IMR-90 (cell line): ENCODE measurements at regions not wholly inside any gene's neighbourhood (a gene's known extent, or its start where the extent isn't known, plus 50 kb on each side); places are given as distances from the start of the nearest gene placed in this dataset.

Source experiments
- ATAC-seq: fragments of 200-7000 bp; cut with Tn5 transposase; 2 replicates; pipeline ENCODE4 v1.9.1; 2020; ENCODE audit warnings: low read depth, mild to moderate bottlenecking, moderate library complexity
- BruUV-seq: library from RNA; stranded (reverse); fragments of 400-500 nt; replicated peaks from 2 replicates; lab custom pipeline; 2021; lab: Mats Ljungman, UMichigan
- CTCF ChIA-PET: fragments of 300-600 bp; formaldehyde crosslinking; extraction: SDS; loops from one replicate; lab custom pipeline; 2021; ENCODE audit warnings: antibody characterized with exemption; lab: Yijun Ruan, JAX
- POLR2A ChIA-PET: fragments of 300-600 bp; sonication (Branson Sonifier 250); formaldehyde crosslinking; loops from one replicate; lab custom pipeline; 2022; ENCODE audit warnings: antibody characterized with exemption; ENCODE audit not compliant: unreplicated experiment; lab: Charles Lee
- DNase-seq: peaks from one replicate; pipeline ENCODE4 v3.0.0; 2013
- H2AFZ ChIP-seq: replicated peaks from 2 replicates; pipeline ENCODE3; 2013; ENCODE audit warnings: low read length, mild to moderate bottlenecking; ENCODE audit not compliant: poor library complexity
- H2AK5ac ChIP-seq: 2 replicates; pipeline ENCODE4 v1.6.1; 2013; ENCODE audit warnings: low read depth, low read length, inconsistent platforms
- H2AK9ac ChIP-seq: replicated peaks from 2 replicates; pipeline ENCODE3; 2013; ENCODE audit warnings: mild to moderate bottlenecking, low read depth, low read length, moderate library complexity; ENCODE audit not compliant: poor library complexity
- H2BK120ac ChIP-seq: 2 replicates; pipeline ENCODE4 v1.6.1; 2013; ENCODE audit warnings: low read depth, low read length, inconsistent platforms
- H2BK15ac ChIP-seq: 3 replicates; pipeline ENCODE4 v1.6.1; 2013; ENCODE audit warnings: low read depth, low read length, inconsistent platforms
- H2BK20ac ChIP-seq: 2 replicates; pipeline ENCODE4 v1.6.1; 2013; ENCODE audit warnings: low read depth, mild to moderate bottlenecking, inconsistent platforms, low read length, moderate library complexity
- H2BK5ac ChIP-seq: 2 replicates; pipeline ENCODE4 v1.6.1; 2013; ENCODE audit warnings: mild to moderate bottlenecking, low read depth, low read length, inconsistent platforms; ENCODE audit not compliant: poor library complexity, severe bottlenecking
- H3K14ac ChIP-seq: replicated peaks from 2 replicates; pipeline ENCODE4 v1.6.1; 2013; ENCODE audit warnings: low read depth, low read length, inconsistent platforms
- H3K18ac ChIP-seq: 2 replicates; pipeline ENCODE4 v1.6.1; 2013; ENCODE audit warnings: low read depth, low read length, control low read depth
- H3K23ac ChIP-seq: 2 replicates; pipeline ENCODE4 v1.6.1; 2013; ENCODE audit warnings: low read depth, low read length, inconsistent platforms
- H3K27ac ChIP-seq: 2 replicates; pipeline ENCODE4 v1.5.1; 2013; ENCODE audit warnings: mild to moderate bottlenecking, control low read depth, low read length; ENCODE audit not compliant: insufficient read depth
- H3K27me3 ChIP-seq: 2 replicates; pipeline ENCODE4 v1.6.1; 2013; ENCODE audit warnings: low read length; ENCODE audit not compliant: control insufficient read depth, insufficient read depth
- H3K36me3 ChIP-seq: 2 replicates; pipeline ENCODE4 v1.6.1; 2013; ENCODE audit warnings: low read length, mixed read lengths; ENCODE audit not compliant: control insufficient read depth, insufficient read depth
- H3K4ac ChIP-seq: 2 replicates; pipeline ENCODE4 v1.6.1; 2013; ENCODE audit warnings: low read depth, low read length, inconsistent platforms
- H3K4me1 ChIP-seq: 2 replicates; pipeline ENCODE4 v1.6.1; 2013; ENCODE audit warnings: low read length, mixed read lengths; ENCODE audit not compliant: control insufficient read depth, insufficient read depth
- H3K4me2 ChIP-seq: 2 replicates; pipeline ENCODE4 v1.6.1; 2013; ENCODE audit warnings: low read depth, mild to moderate bottlenecking, control low read depth, low read length, moderate library complexity
- H3K4me3 ChIP-seq: 2 replicates; pipeline ENCODE4 v1.5.1; 2013; ENCODE audit warnings: low read depth, mild to moderate bottlenecking, control low read depth, low read length, moderate library complexity; ENCODE audit not compliant: insufficient read depth
- H3K56ac ChIP-seq: 2 replicates; pipeline ENCODE4 v1.6.1; 2013; ENCODE audit warnings: low read length, inconsistent platforms; ENCODE audit not compliant: insufficient read depth; ENCODE audit errors: extremely low read depth
- H3K79me1 ChIP-seq, 2 experiments: 2 replicates each; pipeline ENCODE4 v1.6.1; 2013; ENCODE audit warnings: low read length in 2 of 2, inconsistent platforms in 1 of 2, low read depth in 1 of 2
- H3K9ac ChIP-seq: 2 replicates; pipeline ENCODE4 v1.6.1; 2013; ENCODE audit warnings: low read depth, low read length, control low read depth
- H3K9me1 ChIP-seq: 2 replicates; pipeline ENCODE4 v1.6.1; 2013; ENCODE audit warnings: low read length, inconsistent platforms; ENCODE audit not compliant: insufficient read depth
- H3K9me3 ChIP-seq: 2 replicates; pipeline ENCODE4 v1.6.1; 2013; ENCODE audit warnings: low read length; ENCODE audit not compliant: control insufficient read depth, insufficient read depth
- H4K20me1 ChIP-seq: 2 replicates; pipeline ENCODE4 v1.6.1; 2013; ENCODE audit warnings: low read length, inconsistent platforms; ENCODE audit not compliant: insufficient read depth
- H4K5ac ChIP-seq: 2 replicates; pipeline ENCODE4 v1.6.1; 2013; ENCODE audit warnings: mild to moderate bottlenecking, low read depth, low read length, control low read depth
- H4K8ac ChIP-seq, 2 experiments: 2 replicates each; pipeline ENCODE4 v1.6.1; 2013; ENCODE audit warnings: low read depth in 2 of 2, low read length in 2 of 2, control low read depth in 1 of 2, inconsistent platforms in 1 of 2
- H4K91ac ChIP-seq: 2 replicates; pipeline ENCODE4 v1.6.1; 2013; ENCODE audit warnings: low read depth, low read length, inconsistent platforms; ENCODE audit not compliant: insufficient read depth
- CEBPB ChIP-seq: IDR thresholded peaks from 2 replicates; pipeline ENCODE4 v1.6.1; 2012; ENCODE audit warnings: low read depth, low read length, improper control_type of control experiment
- MAZ ChIP-seq: IDR thresholded peaks from 2 replicates; pipeline ENCODE4 v1.6.1; 2012; ENCODE audit warnings: low read depth, mild to moderate bottlenecking, low read length, improper control_type of control experiment, moderate library complexity, borderline replicate concordance
- POLR2A ChIP-seq: IDR thresholded peaks from 2 replicates; pipeline ENCODE4 v1.6.1; 2012; ENCODE audit warnings: mild to moderate bottlenecking, low read depth, low read length
- SMC3 ChIP-seq: fragments of 150-350 bp; IDR thresholded peaks from 2 replicates; pipeline ENCODE4 v1.6.1; 2016; ENCODE audit warnings: low read depth, mild to moderate bottlenecking, antibody characterized with exemption, low read length, moderate library complexity
- USF2 ChIP-seq: fragments of 150-350 bp; IDR thresholded peaks from 2 replicates; pipeline ENCODE4 v1.6.1; 2017; ENCODE audit warnings: mild to moderate bottlenecking, antibody characterized with exemption, low read length, low read depth
- WGBS, 2 experiments: methylation state at CpG; one replicate each; pipeline versions ENCODE4 v1.1.5 to v1.1.7; 2013; ENCODE audit warnings: missing lambda C conversion rate in 2 of 2; ENCODE audit not compliant: insufficient read length in 1 of 2; ENCODE audit errors: extremely low coverage in 2 of 2; 5-methylcytosine and 5-hydroxymethylcytosine counted together
- dilution Hi-C: fragments of 300-500 bp; cut with HindIII; formaldehyde crosslinking; loops from one replicate; pipeline ENCODE4 v1.14.3; 2018; ENCODE audit warnings: low sequenced_read_pairs; ENCODE audit not compliant: unreplicated experiment
- in situ Hi-C: fragments of 300-500 bp; cut with MboI; formaldehyde crosslinking; loops from 3 replicates; pipeline ENCODE4 v1.14.3; 2019; ENCODE audit warnings: low sequenced_read_pairs, inconsistent platforms, mixed read lengths
- intact Hi-C: fragments of 100-400 bp; cut with micrococcal nuclease; formaldehyde crosslinking; loops from 2 replicates; pipeline ENCODE4 v1.10.0; 2022

GRCh38 chr11:15775797-15776196 is 580.5 kb downstream of the SOX6 start:
- H3K18ac ChIP-seq: no peak overlapping the region
- no peak overlapping the region for H2BK15ac ChIP-seq
- BruUV-seq: no TSS peak
- no peak overlapping the region for H2BK20ac ChIP-seq
- dilution Hi-C loops (no loop called here), intact Hi-C loops (no loop called here), in situ Hi-C loops (no loop called here)
- no peak overlapping the region for H2AFZ ChIP-seq
- H3K56ac ChIP-seq: no peak overlapping the region
- ATAC-seq: no peak
- no peak overlapping the region for H3K23ac ChIP-seq
- DNase-seq: no peak
- no peak overlapping the region for H3K14ac ChIP-seq
- no peak overlapping the region for H3K9ac ChIP-seq
- H4K91ac ChIP-seq: no peak overlapping the region
- H2BK120ac ChIP-seq: no peak overlapping the region
- no peaks in the 10 kb centered on the region for H4K20me1 ChIP-seq
- ChIA-PET POLR2A (no interaction called here), CTCF (no interaction called here)
- H3K4me3 ChIP-seq: no peak overlapping the region
- no peaks in the 10 kb centered on the region for H3K79me1 ChIP-seq
- no peaks in the 10 kb centered on the region for H3K9me3 ChIP-seq
- H3K4ac ChIP-seq: no peak overlapping the region
- H3K9me1 ChIP-seq: 0 out of 2 replicates have a peak, but pooled peaks cover 6% of the 10 kb centered on the region
- no peak overlapping the region for H4K5ac ChIP-seq
- H2BK5ac ChIP-seq: no peak overlapping the region
- no peak overlapping the region for H3K27ac ChIP-seq
- no peaks in the 10 kb centered on the region for H3K36me3 ChIP-seq
- H3K4me2 ChIP-seq: no peak overlapping the region
- TF ChIP-seq USF2 (no peak), SMC3 (no peak), POLR2A (no peak), CEBPB (no peak), MAZ (no peak)
- no CpG with 5 or more reads among the region's 2 CpGs for WGBS, 2 experiments
- H3K4me1 ChIP-seq: peaks cover 8% of the 10 kb centered on the region
- no peak overlapping the region for H2AK9ac ChIP-seq
- H3K27me3 ChIP-seq: no peaks in the 10 kb centered on the region; the same call in 1 of the 2 replicates
- H2AK5ac ChIP-seq: no peak overlapping the region
- no peak overlapping the region for H4K8ac ChIP-seq
